ENCODE measurements at regions not wholly inside any gene's neighbourhood (a gene's known extent, or its start where the extent isn't known, plus 50 kb on each side); places are given as distances from the start of the nearest gene placed in this dataset.
"Not testable (repeated sequence)": the region's sequence is repeated elsewhere in the genome, so short reads cannot be mapped to it uniquely, and the experiment has no call there.

GRCh38 chr2:35220461-35220860, 1135.1 kb upstream of the CRIM1 start:
- H3K36me3 ChIP-seq (ENCODE audit: control insufficient read depth, insufficient read depth, low read length, severe bottlenecking) = no peaks in the 10 kb centered on the region
- peaks cover 9% of the 10 kb centered on the region for H3K9me3 ChIP-seq (ENCODE audit: control insufficient read depth, low read length)
- no peaks in the 10 kb centered on the region for H3K4me1 ChIP-seq (ENCODE audit: control insufficient read depth, insufficient read depth, low read length)
- no peak overlapping the region for H3K4me3 ChIP-seq (ENCODE audit: low read length)
- no peaks in the 10 kb centered on the region for H3K27me3 ChIP-seq (replicated peaks; ENCODE audit: control insufficient read depth, insufficient read depth, low read length)
- H3K9ac ChIP-seq (ENCODE audit: low read length) = no peak overlapping the region
- no peak for DNase-seq (ENCODE audit: low read depth)

- no peak for DNase-seq (ENCODE audit: low read depth)
- no peaks in the 10 kb centered on the region for H3K27me3 ChIP-seq (replicated peaks; ENCODE audit: control insufficient read depth, insufficient read depth, low read length)
These were observed 1150.7 kb upstream of the CRIM1 start for GRCh38 chr2:35204881-35205280.

DNA sequence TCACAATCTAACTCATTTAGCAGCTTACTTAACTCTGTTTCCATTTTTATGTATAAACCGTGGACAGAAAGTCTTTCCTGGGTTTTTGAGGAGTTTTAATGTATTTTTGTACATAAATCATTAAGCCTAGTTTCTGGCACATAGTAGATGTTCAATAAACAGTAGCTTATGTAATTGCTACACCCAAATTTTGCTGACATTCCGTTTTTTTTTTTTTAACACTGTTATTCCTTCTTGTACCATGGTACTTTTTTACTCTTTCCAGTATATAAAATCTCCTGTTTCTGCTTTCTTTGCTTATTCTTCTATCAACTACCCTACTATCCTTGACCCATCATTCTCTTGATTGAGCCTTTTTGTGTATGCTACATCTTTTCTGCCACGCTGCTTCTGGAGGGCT, 1151.3 kb upstream of the CRIM1 start:
- Histone ChIP-seq H3K36me3 (ENCODE audit: control insufficient read depth, insufficient read depth, low read length, severe bottlenecking) (no peaks in the 10 kb centered on the region), H3K27me3 (replicated peaks; ENCODE audit: control insufficient read depth, insufficient read depth, low read length) (no peaks in the 10 kb centered on the region), H3K4me3 (ENCODE audit: low read length) (no peak overlapping the region), H3K4me1 (ENCODE audit: control insufficient read depth, insufficient read depth, low read length) (no peaks in the 10 kb centered on the region), H3K9me3 (ENCODE audit: control insufficient read depth, low read length) (peaks cover 7% of the 10 kb centered on the region), H3K9ac (ENCODE audit: low read length) (no peak overlapping the region)
- no peak for DNase-seq (ENCODE audit: low read depth)

More at GRCh38 chr2:35204881-35205280, 1150.7 kb upstream of the CRIM1 start:
- no peak overlapping the region for H3K4me3 ChIP-seq (ENCODE audit: low read length)
- no peak overlapping the region for H3K9ac ChIP-seq (ENCODE audit: low read length)
- H3K4me1 ChIP-seq (ENCODE audit: control insufficient read depth, insufficient read depth, low read length) = no peaks in the 10 kb centered on the region
- peaks cover 1% of the 10 kb centered on the region for H3K9me3 ChIP-seq (ENCODE audit: control insufficient read depth, low read length)
- no peaks in the 10 kb centered on the region for H3K36me3 ChIP-seq (ENCODE audit: control insufficient read depth, insufficient read depth, low read length, severe bottlenecking)

DNA sequence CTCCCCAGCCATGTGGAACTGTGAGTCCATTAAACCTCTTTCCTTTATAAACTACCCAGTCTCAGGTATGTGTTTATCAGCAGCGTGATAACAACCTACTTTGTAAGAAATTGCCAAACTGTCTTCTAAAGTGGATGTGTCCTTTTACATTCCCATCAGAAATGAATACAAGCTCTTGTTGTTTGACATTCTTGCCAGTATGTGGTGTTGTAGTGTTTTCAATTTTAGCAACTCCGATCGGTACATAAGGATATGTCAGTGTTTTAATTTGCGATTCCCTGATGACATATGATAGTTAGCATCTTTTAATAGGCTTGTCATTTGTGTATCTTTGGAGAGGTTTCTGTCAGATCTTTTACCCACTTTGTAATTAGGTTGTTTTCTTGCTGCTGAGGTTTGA, 1156.3 kb upstream of the CRIM1 start:
- peaks cover 7% of the 10 kb centered on the region for H3K9me3 ChIP-seq (ENCODE audit: control insufficient read depth, low read length)
- no peak overlapping the region for H3K9ac ChIP-seq (ENCODE audit: low read length)
- H3K36me3 ChIP-seq (ENCODE audit: control insufficient read depth, insufficient read depth, low read length, severe bottlenecking) = no peaks in the 10 kb centered on the region
- no peaks in the 10 kb centered on the region for H3K27me3 ChIP-seq (replicated peaks; ENCODE audit: control insufficient read depth, insufficient read depth, low read length)
- no peaks in the 10 kb centered on the region for H3K4me1 ChIP-seq (ENCODE audit: control insufficient read depth, insufficient read depth, low read length)
- DNase-seq (ENCODE audit: low read depth) = no peak
- H3K4me3 ChIP-seq (ENCODE audit: low read length) = no peak overlapping the region

DNA sequence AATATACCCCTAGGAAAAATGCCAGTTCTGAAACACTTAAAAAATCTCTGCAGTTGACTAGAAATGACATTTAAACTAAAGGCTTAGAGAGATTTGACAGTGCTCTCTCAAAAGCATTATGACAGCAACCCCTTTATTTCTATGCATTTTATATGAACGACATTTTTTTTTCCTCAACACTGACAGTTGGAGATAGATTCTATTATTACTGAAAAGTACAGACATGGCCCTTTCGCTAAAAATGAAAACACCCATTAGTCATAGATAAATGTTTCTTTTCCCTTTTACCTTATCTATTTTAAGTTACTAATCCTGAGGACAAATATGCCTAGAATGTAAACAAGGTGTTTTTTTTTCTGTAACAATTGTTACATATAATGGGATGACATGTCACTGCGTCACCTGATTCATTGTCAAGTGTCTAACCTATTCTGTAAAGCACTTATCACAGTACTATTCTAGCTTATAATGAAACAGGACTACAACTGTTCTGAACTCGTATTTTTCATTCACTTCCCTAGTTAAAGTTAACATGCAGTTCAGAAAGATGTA, 1169.6 kb upstream of the CRIM1 start:
- Histone ChIP-seq H3K36me3 (ENCODE audit: control insufficient read depth, insufficient read depth, low read length, severe bottlenecking) (no peaks in the 10 kb centered on the region), H3K9ac (ENCODE audit: low read length) (no peak overlapping the region), H3K4me1 (ENCODE audit: control insufficient read depth, insufficient read depth, low read length) (no peaks in the 10 kb centered on the region), H3K9me3 (ENCODE audit: control insufficient read depth, low read length) (peaks cover 4% of the 10 kb centered on the region), H3K4me3 (ENCODE audit: low read length) (no peak overlapping the region), H3K27me3 (replicated peaks; ENCODE audit: control insufficient read depth, insufficient read depth, low read length) (no peaks in the 10 kb centered on the region)
- DNase-seq (ENCODE audit: low read depth) = no peak

DNA sequence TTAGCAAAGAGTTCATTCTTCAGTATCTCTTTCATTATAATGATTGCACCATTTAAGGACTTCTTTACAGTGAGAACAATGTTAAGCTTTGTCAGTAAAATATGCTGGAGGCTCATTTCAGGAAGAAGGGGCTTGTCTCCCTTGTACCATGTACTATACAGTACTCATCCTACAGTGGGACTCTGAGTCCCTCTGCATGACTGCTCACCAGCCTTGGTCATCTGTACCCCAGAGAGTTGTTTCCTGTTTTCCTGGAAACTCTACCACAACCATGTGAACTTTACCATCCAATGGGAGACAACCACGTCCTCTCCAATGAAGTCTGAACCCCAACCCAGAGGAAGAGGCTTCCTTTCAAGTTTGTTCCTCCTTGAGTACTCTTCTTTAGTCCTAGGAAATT, 1171.1 kb upstream of the CRIM1 start:
- no peak for DNase-seq (ENCODE audit: low read depth)
- no peaks in the 10 kb centered on the region for H3K4me1 ChIP-seq (ENCODE audit: control insufficient read depth, insufficient read depth, low read length)
- H3K27me3 ChIP-seq (replicated peaks; ENCODE audit: control insufficient read depth, insufficient read depth, low read length) = no peaks in the 10 kb centered on the region
- H3K9ac ChIP-seq (ENCODE audit: low read length) = no peak overlapping the region
- no peaks in the 10 kb centered on the region for H3K36me3 ChIP-seq (ENCODE audit: control insufficient read depth, insufficient read depth, low read length, severe bottlenecking)
- no peak overlapping the region for H3K4me3 ChIP-seq (ENCODE audit: low read length)
- H3K9me3 ChIP-seq (ENCODE audit: control insufficient read depth, low read length) = no peaks in the 10 kb centered on the region

DNA sequence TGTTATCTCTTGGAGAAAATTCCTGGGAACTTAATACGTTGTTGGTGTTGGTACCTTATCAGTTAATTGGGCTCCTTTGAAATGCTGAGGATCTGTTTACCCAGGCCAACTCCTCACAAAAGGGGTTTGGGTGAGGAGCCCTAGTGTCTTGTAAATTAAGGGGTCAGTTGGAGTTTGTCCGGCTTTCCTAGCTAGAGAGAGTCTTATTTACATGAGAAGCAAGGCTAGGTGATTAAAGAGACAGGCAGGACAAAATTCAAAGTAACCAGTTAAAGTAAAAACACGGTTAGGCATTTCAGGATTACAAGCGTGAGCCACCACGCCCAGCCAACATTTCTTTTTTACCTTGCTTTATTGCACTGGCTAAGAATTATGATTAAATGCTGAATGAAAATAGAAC, 1178.9 kb upstream of the CRIM1 start:
- H3K36me3 ChIP-seq (ENCODE audit: control insufficient read depth, insufficient read depth, low read length, severe bottlenecking); H3K4me3 ChIP-seq (ENCODE audit: low read length); H3K9me3 ChIP-seq (ENCODE audit: control insufficient read depth, low read length); DNase-seq (ENCODE audit: low read depth); H3K27me3 ChIP-seq (replicated peaks; ENCODE audit: control insufficient read depth, insufficient read depth, low read length); H3K4me1 ChIP-seq (ENCODE audit: control insufficient read depth, insufficient read depth, low read length); H3K9ac ChIP-seq (ENCODE audit: low read length): not testable (repeated sequence)

DNA sequence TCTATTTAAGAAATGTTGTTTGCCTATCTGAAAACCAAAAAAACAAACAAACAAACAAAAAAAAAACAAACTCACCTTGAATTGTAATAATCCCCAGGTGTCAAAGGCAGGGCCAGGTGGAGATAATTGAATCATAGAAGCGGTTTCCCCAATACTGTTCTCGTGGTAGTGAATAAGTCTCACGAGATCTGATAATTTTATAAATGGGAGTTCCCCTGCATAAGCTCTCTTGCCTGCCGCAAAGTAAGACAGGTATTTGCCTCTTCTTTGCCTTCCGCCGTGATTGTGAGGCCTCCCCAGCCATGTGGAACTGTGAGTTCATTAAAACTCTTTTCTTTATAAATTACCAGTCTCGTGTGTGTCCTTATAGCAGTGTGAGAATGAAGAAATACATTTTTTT, 1180.7 kb upstream of the CRIM1 start:
- Histone ChIP-seq H3K27me3 (replicated peaks; ENCODE audit: control insufficient read depth, insufficient read depth, low read length) (no peaks in the 10 kb centered on the region), H3K36me3 (ENCODE audit: control insufficient read depth, insufficient read depth, low read length, severe bottlenecking) (no peaks in the 10 kb centered on the region), H3K4me1 (ENCODE audit: control insufficient read depth, insufficient read depth, low read length) (no peaks in the 10 kb centered on the region), H3K9ac (ENCODE audit: low read length) (no peak overlapping the region), H3K4me3 (ENCODE audit: low read length) (no peak overlapping the region), H3K9me3 (ENCODE audit: control insufficient read depth, low read length) (no peaks in the 10 kb centered on the region)
- DNase-seq (ENCODE audit: low read depth) = no peak

- no peaks in the 10 kb centered on the region for H3K4me1 ChIP-seq (ENCODE audit: control insufficient read depth, insufficient read depth, low read length)
- H3K4me3 ChIP-seq (ENCODE audit: low read length) = no peak overlapping the region
- DNase-seq (ENCODE audit: low read depth) = no peak
- H3K36me3 ChIP-seq (ENCODE audit: control insufficient read depth, insufficient read depth, low read length, severe bottlenecking) = no peaks in the 10 kb centered on the region
- H3K9me3 ChIP-seq (ENCODE audit: control insufficient read depth, low read length) = no peaks in the 10 kb centered on the region
- H3K27me3 ChIP-seq (replicated peaks; ENCODE audit: control insufficient read depth, insufficient read depth, low read length) = no peaks in the 10 kb centered on the region
- H3K9ac ChIP-seq (ENCODE audit: low read length) = no peak overlapping the region
These were observed 1182.9 kb upstream of the CRIM1 start for GRCh38 chr2:35172687-35173086.

- no peaks in the 10 kb centered on the region for H3K9me3 ChIP-seq (ENCODE audit: control insufficient read depth, low read length)
- no peaks in the 10 kb centered on the region for H3K36me3 ChIP-seq (ENCODE audit: control insufficient read depth, insufficient read depth, low read length, severe bottlenecking)
- H3K27me3 ChIP-seq (replicated peaks; ENCODE audit: control insufficient read depth, insufficient read depth, low read length) = no peaks in the 10 kb centered on the region
- H3K4me3 ChIP-seq (ENCODE audit: low read length) = no peak overlapping the region
- H3K4me1 ChIP-seq (ENCODE audit: control insufficient read depth, insufficient read depth, low read length) = no peaks in the 10 kb centered on the region
- no peak overlapping the region for H3K9ac ChIP-seq (ENCODE audit: low read length)
- no peak for DNase-seq (ENCODE audit: low read depth)
These were observed 1187.2 kb upstream of the CRIM1 start for GRCh38 chr2:35168351-35168750.

DNA sequence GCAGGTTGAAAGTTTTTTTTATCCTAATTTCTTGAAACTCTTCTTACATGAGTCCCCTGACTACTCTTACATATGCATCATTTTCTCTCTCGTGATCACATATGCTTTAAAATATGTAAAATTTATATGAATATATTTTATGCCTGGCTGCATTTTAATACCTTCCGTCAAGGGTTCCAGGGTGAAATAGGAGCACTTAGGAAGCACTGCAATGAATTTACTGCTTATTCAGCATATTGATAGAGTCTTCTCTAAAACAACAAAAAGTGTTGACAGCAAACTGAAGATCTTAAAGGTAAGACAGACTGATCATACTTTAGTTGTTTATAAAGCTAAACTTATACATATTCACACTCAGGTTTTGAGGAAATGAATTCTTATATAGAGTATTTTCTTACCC, 1191.6 kb upstream of the CRIM1 start:
- no peak overlapping the region for H3K4me3 ChIP-seq (ENCODE audit: low read length)
- H3K27me3 ChIP-seq (replicated peaks; ENCODE audit: control insufficient read depth, insufficient read depth, low read length) = no peaks in the 10 kb centered on the region
- no peaks in the 10 kb centered on the region for H3K9me3 ChIP-seq (ENCODE audit: control insufficient read depth, low read length)
- DNase-seq (ENCODE audit: low read depth) = no peak
- H3K36me3 ChIP-seq (ENCODE audit: control insufficient read depth, insufficient read depth, low read length, severe bottlenecking) = no peaks in the 10 kb centered on the region
- H3K4me1 ChIP-seq (ENCODE audit: control insufficient read depth, insufficient read depth, low read length) = no peaks in the 10 kb centered on the region
- no peak overlapping the region for H3K9ac ChIP-seq (ENCODE audit: low read length)

DNA sequence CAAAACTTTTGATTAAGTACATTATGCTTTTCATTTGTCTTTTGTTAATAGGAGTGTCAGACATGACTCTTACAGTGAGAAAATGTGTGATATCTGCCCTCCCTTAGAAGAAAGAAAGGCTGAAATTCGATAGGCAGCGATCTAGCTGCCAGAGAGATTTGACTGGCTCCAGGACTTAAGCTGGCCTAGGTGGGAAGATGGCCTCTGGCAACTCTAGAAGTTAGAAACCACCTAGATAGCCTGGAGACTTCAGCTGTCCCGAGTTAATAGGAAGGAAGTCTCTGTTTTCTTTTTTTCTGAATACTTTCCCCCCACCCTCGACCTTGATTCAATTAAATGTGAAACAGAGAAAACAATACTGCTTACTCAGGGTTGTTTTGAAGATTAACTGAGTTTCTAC, 1194.7 kb upstream of the CRIM1 start:
- Histone ChIP-seq H3K9ac (ENCODE audit: low read length) (no peak overlapping the region), H3K36me3 (ENCODE audit: control insufficient read depth, insufficient read depth, low read length, severe bottlenecking) (no peaks in the 10 kb centered on the region), H3K4me3 (ENCODE audit: low read length) (no peak overlapping the region), H3K27me3 (replicated peaks; ENCODE audit: control insufficient read depth, insufficient read depth, low read length) (no peaks in the 10 kb centered on the region), H3K9me3 (ENCODE audit: control insufficient read depth, low read length) (no peaks in the 10 kb centered on the region), H3K4me1 (ENCODE audit: control insufficient read depth, insufficient read depth, low read length) (no peaks in the 10 kb centered on the region)
- no peak for DNase-seq (ENCODE audit: low read depth)
